ENCODE measurements at regions not wholly inside any gene's neighbourhood (a gene's known extent, or its start where the extent isn't known, plus 50 kb on each side); places are given as distances from the start of the nearest gene placed in this dataset.

DNA sequence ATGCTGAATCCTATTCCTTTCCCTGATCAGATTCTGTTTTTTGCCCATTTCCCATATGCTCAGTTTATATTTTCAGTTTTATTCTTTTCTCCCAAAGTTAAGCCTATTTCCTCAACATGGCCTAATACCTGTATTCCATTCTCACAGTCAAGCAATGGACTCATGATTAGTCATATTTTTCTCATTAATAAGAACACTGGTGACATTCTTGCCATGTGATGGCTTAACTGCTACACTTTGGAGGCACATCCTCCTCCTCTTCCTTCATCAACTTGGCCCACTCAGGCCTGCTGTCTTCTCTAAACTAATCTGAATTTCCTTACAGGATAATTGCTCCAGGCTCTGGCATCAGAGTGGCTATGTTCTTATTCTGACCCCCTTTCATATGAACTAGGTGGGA, 679.2 kb downstream of the NYAP2 start:
- no peak overlapping the region for H3K56ac ChIP-seq (ENCODE audit: insufficient read length, low read depth, low read length)
- H4K8ac ChIP-seq (replicated peaks; ENCODE audit: insufficient read length, low read depth, low read length), result no peak overlapping the region
- Mint-ChIP-seq H3K27me3 (ENCODE audit: low read depth) (no peaks in the 10 kb centered on the region), H3K36me3 (ENCODE audit: insufficient read depth in 1 of 3, low read depth in 3 of 3) (peaks cover 0 to 4% (median 4%) of the 10 kb centered on the region in 3 experiments; a peak in 4 of 7 replicates), H3K9me3 (peaks cover 7 to 8% of the 10 kb centered on the region in 2 experiments; a peak in 4 of 5 replicates), H3K4me3 (no peak overlapping the region), H3K27ac (no peak overlapping the region), H3K4me1 (no peaks in the 10 kb centered on the region)
- no peak overlapping the region for H3K18ac ChIP-seq (ENCODE audit: insufficient read length, low read depth, low read length)
- H3K27me3 ChIP-seq (ENCODE audit: insufficient read depth, low read length), result no peaks in the 10 kb centered on the region
- no peak overlapping the region for H3K23ac ChIP-seq (ENCODE audit: insufficient read length, low read depth, low read length)
- H3K79me2 ChIP-seq (ENCODE audit: insufficient read depth, low read length), result no peaks in the 10 kb centered on the region
- TF ChIP-seq, protein P1, sequence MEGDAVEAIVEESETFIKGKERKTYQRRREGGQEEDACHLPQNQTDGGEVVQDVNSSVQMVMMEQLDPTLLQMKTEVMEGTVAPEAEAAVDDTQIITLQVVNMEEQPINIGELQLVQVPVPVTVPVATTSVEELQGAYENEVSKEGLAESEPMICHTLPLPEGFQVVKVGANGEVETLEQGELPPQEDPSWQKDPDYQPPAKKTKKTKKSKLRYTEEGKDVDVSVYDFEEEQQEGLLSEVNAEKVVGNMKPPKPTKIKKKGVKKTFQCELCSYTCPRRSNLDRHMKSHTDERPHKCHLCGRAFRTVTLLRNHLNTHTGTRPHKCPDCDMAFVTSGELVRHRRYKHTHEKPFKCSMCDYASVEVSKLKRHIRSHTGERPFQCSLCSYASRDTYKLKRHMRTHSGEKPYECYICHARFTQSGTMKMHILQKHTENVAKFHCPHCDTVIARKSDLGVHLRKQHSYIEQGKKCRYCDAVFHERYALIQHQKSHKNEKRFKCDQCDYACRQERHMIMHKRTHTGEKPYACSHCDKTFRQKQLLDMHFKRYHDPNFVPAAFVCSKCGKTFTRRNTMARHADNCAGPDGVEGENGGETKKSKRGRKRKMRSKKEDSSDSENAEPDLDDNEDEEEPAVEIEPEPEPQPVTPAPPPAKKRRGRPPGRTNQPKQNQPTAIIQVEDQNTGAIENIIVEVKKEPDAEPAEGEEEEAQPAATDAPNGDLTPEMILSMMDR (conservative IDR thresholded peaks at IDR 0.05), result no peak
- no peak overlapping the region for H3K4me2 ChIP-seq (ENCODE audit: insufficient read depth, insufficient read length, low read length)
- H4K5ac ChIP-seq (ENCODE audit: insufficient read length, low read depth, low read length), result no peak overlapping the region
- no peaks in the 10 kb centered on the region for H3K4me1 ChIP-seq (ENCODE audit: insufficient read depth, low read length)
- H2BK15ac ChIP-seq (ENCODE audit: low read depth, low read length), result no peak overlapping the region
- H4K20me1 ChIP-seq (ENCODE audit: control insufficient read depth, insufficient read depth, insufficient read length), result no peaks in the 10 kb centered on the region
- no peak overlapping the region for H2AK5ac ChIP-seq (ENCODE audit: insufficient read length, low read length)
- no peak overlapping the region for H2BK20ac ChIP-seq (ENCODE audit: low read depth, low read length, poor library complexity, severe bottlenecking)
- H3K79me1 ChIP-seq (ENCODE audit: insufficient read depth, low read depth, low read length, poor library complexity, severe bottlenecking), result no peaks in the 10 kb centered on the region
- no peak overlapping the region for H3T11ph ChIP-seq (ENCODE audit: low read length)
- H3K23me2 ChIP-seq (ENCODE audit: insufficient read length, low read depth, low read length, poor library complexity, severe bottlenecking), result no peaks in the 10 kb centered on the region
- H3K9me3 ChIP-seq (ENCODE audit: control insufficient read depth, low read depth, low read length), result no peaks in the 10 kb centered on the region
- H3K4ac ChIP-seq (ENCODE audit: low read depth, low read length), result no peak overlapping the region
- no peak overlapping the region for H3K27ac ChIP-seq (ENCODE audit: insufficient read length, low read depth, low read length)
- H4K91ac ChIP-seq (ENCODE audit: insufficient read length, low read depth, low read length), result no peak overlapping the region
- no peak for DNase-seq
- H3K9ac ChIP-seq (ENCODE audit: extremely low read depth, insufficient read length, low read length), result no peak overlapping the region
- H3K14ac ChIP-seq (ENCODE audit: insufficient read depth, low read length), result no peak overlapping the region
- no peak overlapping the region for H2BK5ac ChIP-seq (ENCODE audit: insufficient read length, low read length)
- H2BK120ac ChIP-seq (ENCODE audit: low read depth, low read length, poor library complexity, severe bottlenecking), result no peak overlapping the region
- no peak overlapping the region for H2AFZ ChIP-seq (ENCODE audit: low read length)
- H2BK12ac ChIP-seq (ENCODE audit: insufficient read length, low read depth, low read length), result no peak overlapping the region

Measured in H9 (cell line).